Retinal pigment epithelial cell (primary cell): ENCODE measurements at regions not wholly inside any gene's neighbourhood (a gene's known extent, or its start where the extent isn't known, plus 50 kb on each side); places are given as distances from the start of the nearest gene placed in this dataset.

ENCODE experiments used
- DNase-seq: peaks from one replicate; pipeline ENCODE4 v3.0.0-alpha.2; 2010; ENCODE audit warnings: low read depth
- H3K4me3 ChIP-seq: 2 replicates; pipeline ENCODE4 v1.5.1; 2011; ENCODE audit warnings: mild to moderate bottlenecking, low read length, control low read depth, moderate library complexity
- TF ChIP-seq, protein P1 (sequence below): conservative IDR thresholded peaks from 2 replicates; pipeline ENCODE4 v1.5.1; 2011; ENCODE audit warnings: low read depth, low read length, control low read depth, inconsistent platforms

DNA sequence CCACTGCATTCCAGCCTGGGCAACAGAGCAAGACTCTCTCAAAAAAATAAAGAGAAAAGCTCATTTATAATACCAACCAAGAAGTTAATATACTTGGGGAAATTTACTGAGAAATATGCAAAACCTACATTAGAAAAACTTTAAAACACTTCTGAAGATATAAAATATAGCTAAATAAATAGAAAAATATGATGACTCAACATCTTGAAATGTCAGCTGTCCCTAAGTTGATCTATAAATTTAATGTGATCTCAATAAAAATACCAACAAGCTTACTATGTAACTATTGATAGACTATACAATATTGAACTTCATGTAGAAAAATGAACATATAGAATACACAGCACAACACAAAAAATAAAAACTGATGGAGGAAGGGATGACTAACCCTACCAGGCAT, 87.5 kb upstream of the INTU start:
- TF ChIP-seq, protein P1, sequence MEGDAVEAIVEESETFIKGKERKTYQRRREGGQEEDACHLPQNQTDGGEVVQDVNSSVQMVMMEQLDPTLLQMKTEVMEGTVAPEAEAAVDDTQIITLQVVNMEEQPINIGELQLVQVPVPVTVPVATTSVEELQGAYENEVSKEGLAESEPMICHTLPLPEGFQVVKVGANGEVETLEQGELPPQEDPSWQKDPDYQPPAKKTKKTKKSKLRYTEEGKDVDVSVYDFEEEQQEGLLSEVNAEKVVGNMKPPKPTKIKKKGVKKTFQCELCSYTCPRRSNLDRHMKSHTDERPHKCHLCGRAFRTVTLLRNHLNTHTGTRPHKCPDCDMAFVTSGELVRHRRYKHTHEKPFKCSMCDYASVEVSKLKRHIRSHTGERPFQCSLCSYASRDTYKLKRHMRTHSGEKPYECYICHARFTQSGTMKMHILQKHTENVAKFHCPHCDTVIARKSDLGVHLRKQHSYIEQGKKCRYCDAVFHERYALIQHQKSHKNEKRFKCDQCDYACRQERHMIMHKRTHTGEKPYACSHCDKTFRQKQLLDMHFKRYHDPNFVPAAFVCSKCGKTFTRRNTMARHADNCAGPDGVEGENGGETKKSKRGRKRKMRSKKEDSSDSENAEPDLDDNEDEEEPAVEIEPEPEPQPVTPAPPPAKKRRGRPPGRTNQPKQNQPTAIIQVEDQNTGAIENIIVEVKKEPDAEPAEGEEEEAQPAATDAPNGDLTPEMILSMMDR, result no peak
- no peak overlapping the region for H3K4me3 ChIP-seq
- no peak for DNase-seq

DNA sequence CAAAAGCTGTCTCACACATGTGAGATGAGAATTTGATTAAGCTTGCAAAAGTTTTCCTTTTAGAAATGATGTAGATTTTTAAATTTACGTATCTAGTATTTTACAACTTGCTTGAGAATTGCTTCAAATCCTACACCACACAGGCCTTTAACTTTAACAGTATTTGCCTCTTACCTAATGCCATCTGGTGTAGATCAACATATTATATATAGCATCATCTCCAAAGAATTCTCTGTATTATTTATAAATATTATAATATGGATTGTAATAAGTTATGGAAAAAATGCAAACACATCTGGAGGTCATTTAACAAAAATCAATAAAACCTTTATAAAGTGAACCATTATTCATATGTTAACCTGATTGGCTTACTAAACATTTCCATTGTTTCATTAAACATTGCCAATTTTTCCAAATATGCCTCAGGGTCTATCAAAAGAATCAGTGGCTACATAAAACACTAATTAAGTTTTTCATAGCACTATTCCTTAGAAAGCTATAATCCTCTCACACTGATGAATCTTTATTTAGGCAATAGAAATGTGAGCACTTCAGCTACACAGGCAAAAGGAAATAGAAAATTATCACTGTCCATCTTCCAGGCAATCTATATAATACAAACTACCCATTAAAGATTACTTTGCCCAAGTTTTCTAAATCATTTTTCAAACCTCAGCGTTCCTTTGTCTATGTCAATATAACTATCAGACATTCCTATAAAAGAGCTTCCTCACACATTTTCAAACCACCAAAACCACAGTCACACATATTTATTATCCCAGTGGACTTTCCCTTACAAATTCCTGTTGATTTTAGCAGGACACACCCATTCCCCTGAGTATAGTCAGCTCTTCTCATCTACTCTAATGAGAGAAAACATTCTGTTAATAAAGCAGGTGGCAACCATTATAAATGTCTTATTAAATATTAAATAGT, 83.5 kb upstream of the INTU start:
- H3K4me3 ChIP-seq, result no peak overlapping the region
- no peak for DNase-seq
- TF ChIP-seq, protein P1, result no peak

DNA sequence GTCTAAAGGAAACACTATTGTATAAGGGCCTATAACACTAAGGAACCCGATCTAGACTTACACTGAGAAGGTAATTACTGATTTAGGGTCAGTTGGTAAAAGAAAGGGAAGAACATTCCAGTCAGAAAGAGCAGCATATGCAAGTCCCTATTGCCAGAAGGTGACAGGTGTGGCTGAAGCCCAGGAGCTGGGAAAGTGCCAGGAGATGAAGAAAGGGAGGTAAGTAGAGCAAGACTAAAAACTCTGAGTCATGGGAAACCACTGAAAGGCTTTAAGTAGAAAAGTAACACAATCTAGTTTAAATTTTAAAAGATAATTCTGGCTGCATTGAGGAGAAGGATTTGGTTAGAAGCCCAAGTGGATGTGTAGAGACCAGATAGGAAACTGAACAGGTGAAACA, 77.7 kb upstream of the INTU start:
- no peak for DNase-seq

DNA sequence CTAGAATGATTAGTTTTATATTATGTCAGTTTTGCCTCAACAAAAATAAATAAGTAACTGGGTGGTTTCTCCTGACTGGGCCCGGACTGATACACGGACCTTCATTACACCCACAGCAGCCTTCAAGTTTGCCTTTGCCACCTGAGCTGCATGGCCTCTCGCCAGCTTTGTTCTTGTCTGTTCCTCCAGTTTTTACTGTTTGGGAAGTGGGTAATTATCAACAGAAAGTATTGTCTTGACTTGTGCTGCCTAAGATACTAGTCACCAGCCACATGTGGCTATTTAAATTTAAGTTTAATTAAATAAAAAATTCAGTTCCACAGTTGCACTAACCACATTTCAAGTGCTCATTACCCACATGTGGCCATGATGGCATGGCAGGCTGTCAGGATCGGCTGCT, 74.7 kb upstream of the INTU start:
- TF ChIP-seq, protein P1, result no peak
- no peak for DNase-seq
- H3K4me3 ChIP-seq, result no peak overlapping the region

More for the DNA sequence above, 77.7 kb upstream of the INTU start:
- TF ChIP-seq, protein P1, result no peak
- H3K4me3 ChIP-seq, result no peak overlapping the region

DNA sequence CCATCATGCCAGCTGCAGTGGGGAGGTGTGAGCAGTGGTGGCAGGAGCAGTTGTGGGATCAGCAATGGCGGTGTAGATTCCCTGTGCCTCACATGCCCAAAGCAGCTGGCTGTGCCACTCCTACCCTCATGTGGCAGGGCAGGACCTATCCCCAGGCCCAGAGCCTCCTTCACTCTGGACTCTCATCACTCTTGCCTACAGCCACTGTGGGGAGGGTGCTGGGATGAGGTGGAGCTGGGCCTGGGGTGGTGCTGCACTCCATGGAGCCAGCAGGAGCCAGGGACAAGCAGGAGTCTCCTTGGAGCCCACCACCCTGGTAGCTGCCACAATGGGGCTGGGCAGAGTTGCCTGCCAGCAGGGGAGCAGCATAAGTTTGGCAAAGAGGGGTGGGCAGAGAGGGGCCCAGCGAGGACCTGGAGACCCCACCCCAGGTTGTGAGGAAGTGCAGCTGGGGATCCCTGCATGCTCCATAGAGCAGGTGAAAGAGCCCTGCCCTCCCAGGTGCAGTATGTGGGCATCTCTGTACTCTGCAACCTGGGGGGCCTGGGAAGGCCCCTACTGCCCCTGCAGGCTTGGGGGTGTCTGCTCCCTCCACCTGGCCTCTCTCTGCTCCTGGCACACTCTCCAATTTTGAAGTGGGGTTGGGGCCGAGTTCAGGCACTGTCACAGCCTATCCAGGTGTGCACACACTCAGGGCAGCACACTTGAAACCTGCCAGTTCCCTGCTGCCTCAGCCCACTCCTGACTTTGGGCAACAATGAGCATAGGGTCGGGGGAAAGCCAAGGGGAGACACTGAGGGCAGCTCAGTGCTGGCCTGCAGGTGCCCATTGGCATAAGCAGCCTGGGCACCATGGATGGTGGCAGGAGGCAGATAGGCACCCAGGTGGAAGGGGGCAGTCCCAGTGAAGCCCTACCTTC, 74.0 kb upstream of the INTU start:
- TF ChIP-seq, protein P1, result no peak
- DNase-seq, result no peak
- no peak overlapping the region for H3K4me3 ChIP-seq

DNA sequence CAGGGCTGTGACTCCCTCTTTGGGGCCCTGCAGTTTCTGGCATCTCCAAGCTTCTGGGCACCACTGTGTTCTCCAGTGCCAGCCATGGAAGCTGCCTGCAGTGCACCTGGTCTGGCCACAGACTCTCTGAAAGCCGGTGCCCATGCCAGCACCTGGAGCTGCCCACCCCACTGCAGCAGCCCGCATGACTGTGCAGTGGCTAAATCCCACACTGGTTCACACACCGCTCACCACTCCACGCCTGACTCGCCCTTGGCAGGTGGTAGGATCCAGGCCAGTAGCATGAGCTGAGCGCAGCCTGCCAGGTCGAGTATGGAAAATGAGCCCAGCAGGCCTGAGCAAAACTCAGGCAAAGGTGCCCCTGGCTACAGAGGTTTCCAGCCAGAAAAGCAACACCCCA, 72.8 kb upstream of the INTU start:
- no peak for DNase-seq
- no peak overlapping the region for H3K4me3 ChIP-seq

More for the DNA sequence above, 72.8 kb upstream of the INTU start:
- TF ChIP-seq, protein P1, result no peak
